HS-27A (cell line): ENCODE measurements at regions not wholly inside any gene's neighbourhood (a gene's known extent, or its start where the extent isn't known, plus 50 kb on each side); places are given as distances from the start of the nearest gene placed in this dataset.

ENCODE experiments used
- DNase-seq: peaks from one replicate; pipeline ENCODE4 v3.0.0-alpha.2; 2012; ENCODE audit warnings: low read depth, missing footprints

- DNase-seq = no peak
Measured at GRCh38 chr15:62803856-62804400, 238.6 kb upstream of the TPM1 start.

DNA sequence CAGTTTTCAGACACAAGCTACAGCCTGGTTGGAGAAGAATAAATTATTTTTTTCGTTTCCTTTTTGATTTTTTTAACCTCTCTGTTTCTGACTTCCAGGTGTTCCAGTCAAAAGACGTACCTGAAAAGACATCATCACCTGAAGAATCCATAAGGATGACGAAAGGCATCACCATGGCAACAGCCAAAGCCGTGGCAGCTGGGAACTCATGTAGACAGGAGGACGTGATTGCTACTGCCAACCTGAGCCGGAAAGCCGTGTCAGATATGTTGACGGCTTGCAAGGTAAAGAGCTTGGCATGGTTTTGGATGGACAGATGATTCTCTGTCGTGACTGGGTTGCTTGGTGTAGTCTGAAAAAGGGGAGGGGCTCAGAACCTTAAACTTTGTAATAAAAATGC, 237.0 kb upstream of the TPM1 start:
- DNase-seq = no peak

DNA sequence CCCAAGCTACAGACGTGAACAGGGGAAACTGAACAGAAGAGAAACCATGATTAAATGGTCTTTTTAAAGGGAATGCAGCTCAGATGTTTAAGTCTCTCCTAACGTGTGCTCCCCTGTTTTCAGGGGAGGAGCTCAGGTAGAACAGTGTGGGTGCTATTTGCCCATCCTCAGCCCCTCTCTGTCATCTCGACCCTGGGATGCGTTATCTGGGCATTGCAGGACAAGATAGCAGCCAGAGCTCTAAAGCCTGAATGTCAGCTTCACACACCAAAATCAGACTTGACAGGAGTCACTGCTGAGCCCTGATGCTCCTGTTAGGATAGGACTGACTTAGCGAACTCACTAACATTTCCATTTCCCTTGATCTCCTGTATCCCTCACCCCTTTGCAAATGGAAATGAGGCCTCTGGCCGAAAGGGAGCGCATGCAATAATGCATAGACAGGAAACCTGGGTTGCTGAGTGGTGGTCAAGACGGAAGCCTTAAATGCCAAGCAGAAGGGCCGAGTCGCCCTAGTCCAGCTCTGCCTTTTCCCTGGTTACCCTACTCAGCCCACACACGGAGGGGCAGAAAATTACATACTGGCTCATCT, 234.9 kb upstream of the TPM1 start:
- DNase-seq = no peak

DNA sequence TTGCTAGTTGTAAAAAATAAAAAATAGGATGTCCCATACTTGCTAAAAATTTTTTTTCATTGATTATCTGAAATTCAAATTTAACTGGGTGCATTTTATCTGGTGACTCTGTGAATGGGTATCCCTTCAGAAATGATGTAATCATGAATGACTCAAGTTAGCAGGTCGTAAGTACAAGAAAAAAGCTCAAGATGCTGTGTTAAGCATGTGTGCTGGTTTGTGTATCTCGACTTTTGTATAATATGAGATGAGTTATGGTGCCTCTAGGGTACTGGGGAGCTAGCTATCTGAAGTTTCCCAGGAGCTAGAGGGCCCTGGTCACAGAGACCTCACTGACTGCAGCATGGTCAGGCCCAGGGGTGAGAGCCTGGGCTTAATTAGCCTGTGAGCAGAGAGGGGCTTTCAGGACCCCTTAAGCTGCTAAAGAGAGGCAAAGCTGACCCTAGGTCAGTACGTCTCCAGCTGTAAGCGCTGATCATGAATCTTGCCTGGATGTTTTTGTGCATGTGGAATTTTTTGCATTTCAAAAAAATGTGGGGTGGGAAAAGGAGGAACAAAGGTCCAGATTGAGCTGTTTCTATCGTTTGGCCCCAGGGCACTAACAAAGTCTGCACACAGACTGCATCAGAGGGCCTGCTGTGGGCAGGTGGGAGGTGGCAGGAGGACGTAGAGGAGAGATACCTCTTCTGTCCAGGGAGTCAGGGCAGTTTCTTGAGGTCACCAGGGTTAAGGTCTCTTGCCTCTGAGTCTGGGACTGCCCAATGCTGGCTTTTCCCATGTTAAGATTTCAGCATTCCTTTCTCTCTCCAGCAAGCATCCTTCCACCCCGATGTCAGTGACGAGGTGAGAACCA, 233.2 kb upstream of the TPM1 start:
- DNase-seq = no peak

GRCh38 chr15:62809968-62810260, 232.6 kb upstream of the TPM1 start:
- no peak for DNase-seq

- no peak for DNase-seq
Measured at GRCh38 chr15:62812515-62812835, 230.1 kb upstream of the TPM1 start.

DNA sequence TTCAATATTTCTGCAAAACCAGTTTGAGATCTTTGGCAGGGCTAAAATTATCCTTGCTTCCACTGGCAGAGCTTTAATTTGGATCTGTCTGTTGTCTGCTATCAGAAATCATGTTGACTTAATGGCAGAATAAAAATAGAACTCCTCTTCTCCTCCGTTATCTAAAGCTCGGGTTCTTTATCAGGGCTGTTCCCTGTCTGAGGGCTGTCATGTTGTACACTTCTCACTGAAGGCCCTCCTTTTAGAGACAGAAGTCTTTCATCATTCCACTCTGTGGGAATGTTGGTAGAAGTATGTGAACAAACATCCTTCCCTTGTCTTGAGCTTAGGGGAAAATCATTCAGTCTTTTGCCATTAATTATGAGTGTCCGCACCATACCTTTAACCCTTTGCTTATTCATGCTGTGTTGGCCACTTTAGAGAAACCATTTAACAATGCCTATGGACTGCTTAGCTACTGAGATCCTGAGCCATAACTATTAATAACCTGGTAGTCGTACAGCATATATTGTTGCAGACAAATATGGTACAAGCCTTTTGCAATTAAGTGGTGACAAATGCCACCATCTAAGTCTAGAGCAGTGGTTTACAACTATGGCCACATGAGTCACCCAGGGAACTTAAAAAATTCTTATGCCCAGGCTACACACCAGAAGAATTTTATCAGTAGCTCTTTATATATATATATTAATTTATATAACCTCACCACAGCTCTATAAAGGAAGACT, 226.0 kb upstream of the TPM1 start:
- no peak for DNase-seq

GRCh38 chr15:62818691-62819090, 223.9 kb upstream of the TPM1 start:
- DNase-seq = no peak

DNA sequence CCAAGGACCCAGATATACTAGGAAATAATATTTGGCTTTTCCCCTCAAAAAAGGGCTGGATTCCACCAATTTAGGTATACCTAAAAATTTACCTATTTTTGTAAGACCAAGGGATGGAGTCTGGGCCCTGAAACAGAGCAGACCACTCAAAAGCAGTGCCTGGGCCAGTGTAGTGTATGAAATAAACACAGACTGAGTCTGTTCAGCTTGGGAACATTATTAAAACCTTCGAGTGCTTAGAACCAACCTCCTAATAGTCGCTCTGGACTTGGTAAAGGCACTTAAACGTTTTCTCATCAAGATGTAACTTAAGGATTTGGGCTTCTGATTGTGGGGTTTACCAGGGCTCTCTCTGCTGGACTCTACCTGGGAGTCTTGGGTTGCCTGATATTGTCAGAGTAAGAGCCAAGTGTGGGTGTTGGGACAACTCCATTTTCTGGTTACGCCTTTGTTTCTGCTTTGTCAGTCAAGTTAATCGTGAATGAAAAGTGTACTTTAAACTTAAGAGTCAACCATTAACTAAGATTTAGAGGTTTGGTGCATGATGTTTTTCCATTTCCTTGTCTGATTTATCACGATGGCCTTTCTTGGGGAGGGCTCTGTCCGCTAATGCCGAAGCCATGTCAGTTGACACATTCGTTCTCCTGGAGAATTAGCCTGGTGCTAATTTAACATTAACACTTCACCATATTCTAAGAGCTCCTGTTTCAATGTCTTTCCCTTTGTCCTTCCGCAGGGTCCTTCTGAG, 221.0 kb upstream of the TPM1 start:
- no peak for DNase-seq

DNA sequence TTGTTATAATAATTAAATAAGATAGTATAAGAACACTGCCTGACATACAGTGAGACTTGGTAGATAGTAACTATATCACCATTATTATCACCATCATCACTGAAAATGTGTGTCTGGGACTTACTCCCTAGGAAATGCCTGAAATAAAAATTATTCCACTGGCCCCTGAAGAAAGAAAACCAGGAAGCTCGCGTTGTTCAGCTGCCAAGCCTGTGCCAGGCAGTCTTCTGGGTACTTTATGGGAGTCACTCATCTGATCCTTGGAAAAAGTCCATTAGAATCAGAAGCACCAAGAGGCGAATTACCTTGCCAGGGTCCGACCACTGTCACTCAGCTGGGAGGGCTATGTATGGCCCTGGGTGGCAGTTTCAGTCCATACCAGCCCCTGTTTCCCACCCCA, 220.3 kb upstream of the TPM1 start:
- no peak for DNase-seq

DNA sequence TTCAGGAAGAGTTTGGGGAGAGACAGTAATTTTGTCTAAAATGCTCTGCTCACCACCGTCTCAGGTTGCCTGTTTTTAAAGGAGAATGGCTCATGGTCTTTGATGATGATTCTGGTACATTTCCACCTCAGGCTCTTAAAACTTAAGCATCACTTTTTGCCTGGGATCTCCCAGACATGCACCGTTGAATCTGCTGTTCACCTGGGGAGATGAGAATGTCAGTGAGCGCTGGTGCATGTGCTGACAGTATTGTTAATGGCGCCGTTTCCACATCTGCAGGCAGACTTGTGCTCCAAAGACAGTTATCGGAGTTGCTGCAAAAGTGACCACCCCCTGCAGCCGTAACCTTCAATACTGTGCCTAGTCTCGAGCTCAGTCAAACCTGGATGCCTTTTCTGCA, 219.0 kb upstream of the TPM1 start:
- DNase-seq = no peak

- peak; percentile 64 for DNase-seq
Measured at GRCh38 chr15:62824111-62825015, 218.2 kb upstream of the TPM1 start.

DNA sequence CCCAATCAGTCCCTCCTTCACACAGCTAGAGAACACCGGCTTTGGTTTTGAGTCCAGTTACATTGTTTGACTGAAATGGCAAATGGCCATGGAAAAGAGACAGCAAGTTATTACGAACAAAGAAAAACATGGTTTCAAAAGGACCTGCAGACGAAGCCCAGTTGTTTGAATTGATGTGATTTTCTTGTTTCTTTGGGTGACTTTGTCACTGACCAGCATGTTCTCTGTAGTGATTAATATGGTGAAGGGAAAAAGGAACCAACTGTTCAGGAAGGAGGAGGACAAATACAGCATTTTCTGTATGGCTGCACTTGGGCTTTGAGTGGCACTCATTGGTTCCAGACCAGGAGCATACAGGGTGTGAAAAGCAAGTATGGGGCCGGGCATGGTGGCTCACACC, 217.4 kb upstream of the TPM1 start:
- DNase-seq = no peak

DNA sequence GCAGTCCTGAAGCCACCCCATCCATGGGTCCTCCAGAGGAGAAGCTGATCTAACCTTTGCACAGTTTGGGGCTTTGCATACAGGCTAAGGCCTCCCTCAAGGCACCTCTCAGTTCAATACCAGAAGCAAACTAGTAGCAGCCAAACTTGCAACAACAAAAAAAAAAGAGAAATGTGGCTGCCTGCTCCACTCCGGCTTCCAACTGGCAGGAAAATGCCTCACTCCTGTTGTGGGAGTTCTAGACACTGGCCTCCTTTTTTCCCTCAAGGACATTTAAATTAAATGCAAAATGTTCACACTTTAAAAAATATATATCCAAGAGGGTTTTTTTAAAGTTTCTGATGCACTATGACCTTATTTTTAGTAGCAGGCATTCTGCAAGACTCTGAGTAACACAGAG, 216.0 kb upstream of the TPM1 start:
- no peak for DNase-seq

GRCh38 chr15:62828364-62828763, 214.2 kb upstream of the TPM1 start:
- no peak for DNase-seq

DNA sequence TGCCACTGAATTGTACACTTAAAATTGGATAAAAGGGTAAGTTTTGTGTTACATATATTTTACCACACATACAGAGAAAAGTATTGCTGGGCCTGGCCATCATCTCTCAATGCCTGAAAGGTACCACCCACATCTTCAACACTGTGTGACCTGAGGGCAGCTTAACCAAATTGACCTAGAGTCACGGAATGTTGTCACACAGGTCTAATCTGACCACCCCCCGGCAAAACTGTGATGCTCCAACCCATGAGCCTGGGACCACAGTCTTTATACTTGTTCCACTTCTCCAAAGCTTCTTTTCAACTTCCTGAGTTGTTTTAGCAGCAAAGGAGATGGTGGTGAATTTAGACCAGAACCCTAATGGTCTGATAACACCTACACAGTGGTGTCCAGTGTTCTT, 210.3 kb upstream of the TPM1 start:
- no peak for DNase-seq

DNA sequence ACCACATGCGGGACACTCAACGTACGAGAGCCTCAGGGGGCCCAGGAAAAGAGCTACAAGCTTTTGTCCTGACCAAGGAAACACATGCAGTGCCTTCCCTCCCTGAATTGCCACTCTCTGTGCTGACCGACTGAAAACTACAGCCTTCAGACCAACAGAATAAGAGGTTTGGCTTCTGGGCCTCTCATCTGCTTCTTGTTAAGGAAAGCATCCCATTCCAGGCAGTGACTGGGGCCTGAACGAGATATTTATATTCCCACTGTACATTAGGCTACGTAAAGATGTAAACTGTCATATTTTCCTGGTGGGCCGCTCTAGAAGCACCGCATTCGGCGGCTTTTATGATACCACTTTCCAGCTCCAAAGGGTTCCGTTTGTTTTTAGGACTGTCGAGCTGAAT, 208.9 kb upstream of the TPM1 start:
- no peak for DNase-seq

DNA sequence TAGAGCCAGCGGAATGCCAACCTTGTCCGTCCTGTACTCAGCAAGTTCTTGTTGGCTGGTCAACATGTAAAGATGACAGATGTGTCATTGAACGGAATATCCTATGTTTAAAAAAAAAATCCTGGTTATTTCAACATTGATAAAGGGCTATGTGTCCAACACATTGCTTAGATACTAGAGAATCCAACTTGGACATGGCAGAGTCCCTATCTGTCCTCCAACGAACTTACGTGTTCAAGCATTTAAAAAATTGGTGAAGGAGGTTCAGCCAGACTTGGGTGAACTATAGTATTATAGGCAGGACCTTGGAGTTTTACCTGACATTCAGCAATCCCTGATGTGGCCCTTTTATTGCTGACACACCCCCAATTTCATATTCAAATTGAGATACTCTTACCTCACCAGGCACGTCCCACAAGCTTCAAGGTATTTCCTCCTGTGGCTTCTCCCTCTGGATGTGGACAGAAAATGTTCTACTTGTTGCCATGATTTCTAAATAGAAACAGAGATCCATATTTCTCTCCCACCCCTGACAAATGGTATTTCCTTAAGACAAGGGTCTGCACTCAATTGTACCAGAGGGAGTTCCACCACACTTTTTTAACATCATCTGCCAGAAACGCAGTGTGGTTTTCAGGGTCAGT, 207.7 kb upstream of the TPM1 start:
- no peak for DNase-seq

- no peak for DNase-seq
Measured at GRCh38 chr15:62835351-62835750, 207.2 kb upstream of the TPM1 start.

- no peak for DNase-seq
Measured at GRCh38 chr15:62835762-62836161, 206.8 kb upstream of the TPM1 start.
